Myocyte (in vitro differentiated cells): ENCODE measurements at regions not wholly inside any gene's neighbourhood (a gene's known extent, or its start where the extent isn't known, plus 50 kb on each side); places are given as distances from the start of the nearest gene placed in this dataset.

Source experiments
- DNase-seq: peaks from one replicate; pipeline ENCODE4 v3.0.0-alpha.2; 2012; ENCODE audit warnings: low read depth

- no peak for DNase-seq
Observed at GRCh38 chr22:47588578-47588960, 826.1 kb downstream of the TBC1D22A start.

- DNase-seq = no peak
Observed at GRCh38 chr22:47587861-47588577, 825.6 kb downstream of the TBC1D22A start.

DNA sequence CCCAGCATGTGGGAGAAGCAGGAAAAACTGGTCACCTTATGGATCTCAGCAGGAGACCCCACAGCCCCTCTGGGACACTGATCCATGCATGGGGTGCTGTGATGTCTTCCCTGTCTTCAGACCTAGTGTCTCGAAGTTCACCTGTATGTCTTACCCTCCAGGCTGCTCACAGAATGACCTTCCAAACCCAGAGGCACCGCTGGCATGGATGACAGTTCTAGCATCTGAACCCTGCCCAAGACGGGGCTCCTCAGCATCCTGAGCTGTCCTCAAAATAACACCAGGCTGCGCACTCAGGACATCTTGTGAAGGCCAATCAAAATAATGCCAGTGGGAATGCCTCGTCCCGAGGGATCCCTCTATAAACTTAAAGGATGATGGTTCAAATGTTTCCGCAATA is 824.9 kb downstream of the TBC1D22A start:
- no peak for DNase-seq

DNA sequence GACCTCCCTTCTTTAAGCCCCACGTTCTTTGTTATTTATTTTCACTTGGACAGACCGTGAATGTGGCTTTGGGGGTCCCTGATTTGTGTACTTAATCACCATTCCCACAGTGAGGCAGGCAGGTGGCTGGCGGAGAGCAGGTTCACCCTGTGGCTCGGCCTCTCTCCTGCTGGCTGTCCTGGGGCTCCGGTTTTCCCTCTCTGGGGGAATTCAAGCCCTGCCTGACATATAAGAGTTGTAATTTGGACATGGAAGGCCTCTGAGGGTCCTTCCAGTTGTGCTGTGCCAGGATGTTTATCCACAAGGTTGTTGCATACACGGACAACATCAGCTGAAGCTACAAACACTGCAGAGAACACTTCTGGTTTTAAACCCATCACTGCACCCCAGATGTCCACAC is 824.5 kb downstream of the TBC1D22A start:
- no peak for DNase-seq

GRCh38 chr22:47586038-47586437 is 823.6 kb downstream of the TBC1D22A start:
- peak; percentile 11 for DNase-seq

DNA sequence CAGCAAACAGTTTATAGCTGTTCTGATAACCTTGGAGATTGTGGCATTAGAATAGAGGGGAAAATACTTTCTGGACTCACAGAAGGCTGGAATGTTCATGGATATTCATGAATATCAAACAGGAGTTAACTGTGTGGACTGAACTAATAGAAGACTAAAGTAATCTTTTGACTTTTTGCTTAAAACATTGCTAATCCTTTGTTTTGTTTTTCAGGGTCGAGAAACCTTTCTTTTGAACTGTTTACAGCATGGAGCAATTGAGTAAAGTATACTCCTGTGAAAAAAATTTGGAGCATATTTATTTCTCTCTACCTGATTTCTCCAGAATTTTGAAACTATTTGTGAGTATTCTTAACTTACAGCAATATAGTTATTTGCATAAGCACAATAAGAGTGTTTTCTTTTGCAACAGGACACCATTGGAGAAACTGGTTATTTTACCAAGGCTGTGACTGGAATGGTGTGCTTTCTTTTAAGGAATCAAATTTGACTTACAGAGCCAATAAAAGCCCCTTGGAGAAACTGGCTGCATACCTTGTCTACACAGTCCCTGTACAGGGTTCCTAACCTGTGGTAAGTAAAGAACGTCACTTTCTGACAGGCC is 821.6 kb downstream of the TBC1D22A start:
- no peak for DNase-seq

DNA sequence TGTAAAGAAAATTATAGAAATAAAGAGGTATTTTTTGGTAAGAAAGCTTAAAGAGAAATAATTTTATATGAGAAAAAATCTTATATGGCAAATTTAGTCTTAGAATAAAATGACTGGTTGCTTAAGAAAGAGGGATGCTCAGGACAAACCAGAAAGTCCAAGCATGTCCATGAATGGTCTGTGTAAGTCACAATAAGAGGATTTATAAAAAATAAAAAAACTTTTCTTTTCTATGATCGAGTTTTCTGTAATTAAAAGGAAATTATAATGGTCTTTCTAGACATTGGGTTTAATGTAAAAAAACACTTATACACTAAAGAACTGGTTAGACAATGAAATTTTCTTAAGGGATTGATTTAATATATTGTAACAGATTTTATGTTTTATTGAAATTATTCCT is 819.6 kb downstream of the TBC1D22A start:
- DNase-seq = no peak

- peak; percentile 18 for DNase-seq
Observed at GRCh38 chr22:47580121-47580520, 817.7 kb downstream of the TBC1D22A start.

- DNase-seq = no peak
Observed at GRCh38 chr22:47576908-47577307, 814.5 kb downstream of the TBC1D22A start.

GRCh38 chr22:47575291-47575690 is 812.8 kb downstream of the TBC1D22A start:
- no peak for DNase-seq

- DNase-seq = no peak
Observed at GRCh38 chr22:47574556-47574955, 812.1 kb downstream of the TBC1D22A start.

DNA sequence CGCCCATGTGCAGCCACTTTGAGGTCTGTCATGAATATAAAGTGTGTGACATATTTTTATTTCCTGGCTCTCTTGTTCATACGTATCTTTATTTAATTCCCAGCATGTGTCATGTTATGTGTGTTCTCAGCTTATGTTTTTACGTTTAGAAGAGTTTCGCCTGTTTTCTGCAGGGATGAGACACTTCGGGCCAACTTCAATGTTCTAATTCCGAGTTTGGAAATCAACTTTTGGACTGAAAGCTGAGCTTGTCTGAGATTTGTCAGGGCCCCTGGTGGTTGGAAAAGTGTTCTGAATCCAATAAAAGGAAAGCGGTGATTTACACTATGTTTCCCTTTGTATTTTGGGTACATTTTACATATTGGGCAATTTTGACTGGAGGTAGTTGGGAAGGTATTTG is 810.7 kb downstream of the TBC1D22A start:
- DNase-seq = no peak

DNA sequence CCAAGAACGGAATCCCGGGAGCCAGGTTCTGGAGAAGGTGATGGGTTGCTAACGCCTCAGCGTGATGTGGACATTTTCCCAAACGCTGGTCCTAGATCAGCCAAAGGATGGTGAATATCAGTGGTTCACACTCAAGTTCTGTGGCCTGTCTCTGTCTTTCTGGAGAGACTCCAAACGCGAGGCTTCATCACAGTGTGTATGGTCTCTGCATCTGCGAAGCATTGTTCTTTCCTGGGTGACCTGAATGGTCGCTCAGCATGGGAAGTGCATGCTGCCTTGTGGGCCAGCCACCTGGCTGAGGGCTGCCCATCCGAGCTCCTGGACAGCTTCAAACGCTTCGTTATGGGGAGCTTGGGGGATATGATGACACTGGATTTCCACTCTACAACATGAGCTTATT is 810.0 kb downstream of the TBC1D22A start:
- no peak for DNase-seq

DNA sequence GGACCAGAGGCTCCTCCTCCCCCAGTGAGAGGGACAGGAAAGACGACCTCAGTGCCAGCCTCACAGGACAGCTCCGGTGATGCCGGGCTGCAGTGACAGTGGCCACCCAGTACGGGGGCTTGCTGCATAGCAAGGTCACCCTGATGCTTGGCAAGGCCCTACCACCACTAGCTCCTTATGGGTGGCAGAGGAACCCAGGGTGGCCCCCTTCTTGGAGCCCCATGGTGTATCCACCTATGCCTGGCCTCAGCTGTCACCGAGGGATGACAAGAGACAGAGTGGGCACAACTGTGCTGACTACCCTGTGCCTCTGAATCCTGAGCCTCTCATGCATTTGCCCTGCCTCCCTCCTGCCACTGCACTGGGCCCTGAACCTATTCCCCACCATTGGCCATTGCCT is 809.2 kb downstream of the TBC1D22A start:
- no peak for DNase-seq

- no peak for DNase-seq
Observed at GRCh38 chr22:47570851-47571250, 808.4 kb downstream of the TBC1D22A start.

DNA sequence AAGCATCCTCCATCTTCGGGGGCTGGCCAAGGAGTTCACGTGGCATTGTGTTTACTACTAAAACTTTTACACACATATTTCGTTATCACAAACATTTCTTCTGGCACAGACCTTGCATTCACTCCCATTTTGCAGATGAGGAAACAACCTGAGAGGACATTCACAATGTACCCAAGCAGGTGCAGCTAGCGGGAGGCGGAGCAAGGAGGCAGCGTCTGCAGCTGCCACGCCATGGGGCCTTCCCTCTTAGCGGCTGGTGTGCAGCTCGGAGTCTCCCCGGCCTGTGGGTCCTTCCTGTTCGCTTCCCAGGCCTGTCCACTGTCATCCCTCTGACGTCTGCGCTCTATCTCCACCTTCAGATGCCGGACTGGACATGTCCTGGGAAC is 807.8 kb downstream of the TBC1D22A start:
- no peak for DNase-seq

DNA sequence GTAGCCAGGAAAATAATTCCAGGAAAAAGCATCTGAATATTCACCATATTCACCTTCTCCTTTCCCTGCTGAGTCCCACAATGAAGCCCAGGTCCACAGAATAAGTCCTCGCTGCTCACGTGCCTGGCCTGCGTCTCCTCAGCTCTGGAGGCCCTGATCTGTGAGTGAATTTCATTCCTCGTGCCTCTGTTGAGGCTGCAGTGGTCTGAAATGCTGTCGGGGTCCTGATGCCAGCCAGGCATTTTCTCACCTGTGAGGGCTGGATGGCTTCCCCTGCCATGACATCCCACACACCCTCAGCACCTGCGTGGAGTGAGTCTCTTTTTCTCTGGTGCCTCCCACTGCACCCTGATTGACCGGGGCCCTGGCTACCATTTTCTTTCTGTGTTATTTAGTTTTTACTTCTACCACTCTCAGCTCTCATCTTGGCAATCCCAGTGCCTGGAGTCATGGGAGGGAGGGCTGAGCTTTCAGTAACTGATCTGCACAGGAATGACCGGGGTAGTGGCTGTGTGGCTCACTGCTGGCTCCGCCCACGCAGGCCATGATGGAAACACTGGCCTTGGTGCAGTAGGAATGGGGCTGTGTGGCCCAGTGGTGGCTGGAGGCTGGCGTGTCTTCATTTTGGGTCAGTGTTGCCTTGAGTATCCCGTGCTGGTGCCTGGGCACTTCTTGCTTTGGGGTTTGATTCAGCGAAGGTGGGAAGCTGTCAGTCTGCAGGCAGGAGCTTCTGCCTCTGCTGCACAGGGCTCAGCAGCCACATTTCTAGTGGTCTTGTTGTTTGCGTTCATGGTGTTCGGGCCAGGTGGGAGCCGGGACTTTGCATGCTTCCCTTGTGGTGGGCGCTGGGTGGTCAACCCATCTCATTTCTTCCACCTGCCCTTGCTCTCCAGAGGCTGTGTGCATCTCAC is 807.2 kb downstream of the TBC1D22A start:
- no peak for DNase-seq

GRCh38 chr22:47568700-47569099 is 806.2 kb downstream of the TBC1D22A start:
- DNase-seq = no peak

DNA sequence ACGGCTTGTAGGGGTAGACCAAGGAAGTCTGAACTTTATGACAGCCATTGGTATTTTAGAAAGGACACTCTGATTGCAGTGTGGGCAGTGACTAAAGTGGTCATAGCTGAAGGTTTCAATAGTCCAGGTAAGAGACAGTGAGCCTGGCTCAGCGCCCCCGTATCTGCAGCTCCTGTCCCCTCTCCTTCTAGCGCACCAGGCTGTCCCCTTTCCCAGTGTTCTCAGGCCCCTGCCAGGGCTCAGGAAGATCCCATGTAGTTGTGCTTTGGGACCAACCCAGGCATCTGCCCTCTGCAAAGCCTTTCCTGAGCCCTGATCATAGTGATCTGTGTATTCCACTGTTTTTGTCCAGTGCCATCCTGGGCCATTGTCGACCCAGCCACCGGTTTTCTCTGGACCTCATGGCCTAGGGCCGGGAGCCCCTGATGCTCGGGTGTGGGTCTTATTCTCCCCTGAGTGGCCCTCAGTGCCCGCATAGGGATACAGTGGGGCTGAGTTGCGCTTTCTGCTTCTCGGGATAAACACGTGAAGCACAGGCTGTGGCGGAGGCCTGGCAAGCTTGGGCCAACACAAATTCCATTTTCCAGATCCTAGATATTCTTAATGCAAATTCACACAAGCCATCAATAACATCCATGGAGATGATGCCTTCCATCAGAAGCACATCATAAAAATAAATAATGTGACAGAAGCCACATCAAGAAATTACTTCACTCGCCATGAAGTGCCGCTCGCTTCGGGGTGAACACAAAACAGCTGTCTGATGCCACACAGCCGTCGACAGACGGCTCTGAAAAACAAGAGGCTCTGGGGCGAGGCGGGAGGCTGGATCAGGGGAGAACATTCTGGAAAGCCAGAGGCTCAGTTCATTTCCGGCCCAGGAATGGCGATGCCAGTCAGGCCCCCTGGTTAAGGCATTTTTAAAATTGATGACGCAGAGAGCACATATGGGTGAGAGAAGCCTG is 805.0 kb downstream of the TBC1D22A start:
- no peak for DNase-seq

GRCh38 chr22:47566491-47566890 is 804.0 kb downstream of the TBC1D22A start:
- no peak for DNase-seq

GRCh38 chr22:47565607-47566006 is 803.2 kb downstream of the TBC1D22A start:
- DNase-seq = no peak
